ENCODE measurements at regions not wholly inside any gene's neighbourhood (a gene's known extent, or its start where the extent isn't known, plus 50 kb on each side); places are given as distances from the start of the nearest gene placed in this dataset.

DNA sequence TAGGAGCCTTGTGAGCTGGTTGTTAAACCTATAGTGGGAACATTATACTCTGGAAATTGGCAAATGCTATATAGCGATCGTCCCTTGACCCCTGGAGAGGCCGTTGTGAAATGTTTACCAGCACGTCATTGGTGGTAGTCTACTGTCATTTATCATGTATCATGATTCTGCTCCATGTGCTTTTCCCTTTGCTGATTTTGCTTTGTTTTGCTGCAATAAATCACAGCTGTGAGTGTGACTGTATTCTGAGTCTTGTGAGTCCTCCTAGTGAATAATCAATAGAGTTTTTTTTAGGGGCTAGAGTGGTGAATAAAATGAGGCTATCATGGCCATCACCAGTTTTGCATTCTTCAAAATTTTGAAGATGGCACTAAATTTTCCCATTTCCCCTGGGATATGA is 189.1 kb downstream of the HRH4 start:
- TF ChIP-seq POLR2AphosphoS5 (IDR thresholded peaks at IDR 0.05): no peak
- TF ChIP-seq, protein P1, sequence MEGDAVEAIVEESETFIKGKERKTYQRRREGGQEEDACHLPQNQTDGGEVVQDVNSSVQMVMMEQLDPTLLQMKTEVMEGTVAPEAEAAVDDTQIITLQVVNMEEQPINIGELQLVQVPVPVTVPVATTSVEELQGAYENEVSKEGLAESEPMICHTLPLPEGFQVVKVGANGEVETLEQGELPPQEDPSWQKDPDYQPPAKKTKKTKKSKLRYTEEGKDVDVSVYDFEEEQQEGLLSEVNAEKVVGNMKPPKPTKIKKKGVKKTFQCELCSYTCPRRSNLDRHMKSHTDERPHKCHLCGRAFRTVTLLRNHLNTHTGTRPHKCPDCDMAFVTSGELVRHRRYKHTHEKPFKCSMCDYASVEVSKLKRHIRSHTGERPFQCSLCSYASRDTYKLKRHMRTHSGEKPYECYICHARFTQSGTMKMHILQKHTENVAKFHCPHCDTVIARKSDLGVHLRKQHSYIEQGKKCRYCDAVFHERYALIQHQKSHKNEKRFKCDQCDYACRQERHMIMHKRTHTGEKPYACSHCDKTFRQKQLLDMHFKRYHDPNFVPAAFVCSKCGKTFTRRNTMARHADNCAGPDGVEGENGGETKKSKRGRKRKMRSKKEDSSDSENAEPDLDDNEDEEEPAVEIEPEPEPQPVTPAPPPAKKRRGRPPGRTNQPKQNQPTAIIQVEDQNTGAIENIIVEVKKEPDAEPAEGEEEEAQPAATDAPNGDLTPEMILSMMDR (IDR thresholded peaks at IDR 0.05): no peak
- no peak for TF ChIP-seq EP300 (IDR thresholded peaks at IDR 0.05)

All from suprapubic skin (tissue), 4 donors.